Activated CD4-positive, alpha-beta T cell treated with anti-CD3 and anti-CD28 coated beads, Interleukin-2, amount 50 U/mL, for 1 hour (primary cell): ENCODE measurements at regions not wholly inside any gene's neighbourhood (a gene's known extent, or its start where the extent isn't known, plus 50 kb on each side); places are given as distances from the start of the nearest gene placed in this dataset.

Experiments used
- DNase-seq: peaks from one replicate; pipeline ENCODE4 v3.0.0-alpha.2; 2020

DNA sequence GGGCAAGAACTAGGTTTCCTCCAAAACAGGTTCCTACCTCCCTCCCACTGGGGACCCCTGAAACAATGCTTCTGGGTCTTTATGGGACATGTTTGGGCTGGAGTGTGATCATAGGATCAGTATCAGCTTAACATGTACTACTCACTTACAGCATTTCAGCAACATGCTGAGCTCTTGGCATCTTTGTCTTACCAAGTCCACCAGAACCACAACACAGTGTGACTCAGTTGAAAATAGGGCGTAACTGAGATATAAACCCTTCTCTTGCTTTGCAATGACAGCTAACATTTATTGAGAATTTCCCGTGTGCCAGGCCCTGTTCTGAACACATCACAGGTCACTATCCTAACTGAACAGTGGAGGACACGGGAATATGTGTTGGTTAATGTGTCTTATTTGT is 218.5 kb upstream of the LNX1 start:
- no peak for DNase-seq

- no peak for DNase-seq
These were observed 214.0 kb upstream of the LNX1 start for GRCh38 chr4:53805291-53805690.

- DNase-seq = no peak
These were observed 213.4 kb upstream of the LNX1 start for GRCh38 chr4:53804719-53805118.

DNA sequence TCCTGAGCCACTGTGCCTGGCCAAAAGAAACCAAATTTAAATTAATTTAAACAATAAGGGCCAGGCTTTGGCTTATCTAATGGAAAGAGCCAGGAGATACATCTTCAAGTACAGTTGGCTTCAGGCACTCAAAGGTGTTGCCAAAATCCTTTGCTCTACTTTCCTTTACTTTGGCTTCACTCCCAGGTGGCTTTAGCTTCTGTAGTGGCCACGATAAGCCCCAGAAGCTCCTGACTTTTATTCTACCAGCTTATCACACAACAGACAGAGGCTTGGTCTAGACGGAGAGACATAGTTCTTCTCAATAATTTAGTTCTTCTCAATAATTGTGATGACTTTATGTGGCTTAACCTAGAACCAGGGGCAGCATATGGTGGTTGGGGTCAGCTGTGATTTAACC is 211.2 kb upstream of the LNX1 start:
- no peak for DNase-seq

- no peak for DNase-seq
These were observed 210.1 kb upstream of the LNX1 start for GRCh38 chr4:53801373-53801772.

GRCh38 chr4:53800741-53801140 is 209.5 kb upstream of the LNX1 start:
- DNase-seq = no peak

GRCh38 chr4:53793096-53793495 is 201.8 kb upstream of the LNX1 start:
- no peak for DNase-seq

GRCh38 chr4:53790286-53790685 is 199.0 kb upstream of the LNX1 start:
- no peak for DNase-seq

- DNase-seq = no peak
These were observed 197.3 kb upstream of the LNX1 start for GRCh38 chr4:53788621-53789020.

GRCh38 chr4:53788011-53788410 is 196.7 kb upstream of the LNX1 start:
- DNase-seq = no peak

- DNase-seq = no peak
These were observed 195.3 kb upstream of the LNX1 start for GRCh38 chr4:53786632-53787031.

- DNase-seq = no peak
These were observed 194.7 kb upstream of the LNX1 start for GRCh38 chr4:53785996-53786395.

- DNase-seq = no peak
These were observed 192.8 kb upstream of the LNX1 start for GRCh38 chr4:53784112-53784511.

GRCh38 chr4:53783208-53783859 is 192.0 kb upstream of the LNX1 start:
- DNase-seq = no peak

GRCh38 chr4:53782458-53782845 is 191.2 kb upstream of the LNX1 start:
- DNase-seq = no peak

DNA sequence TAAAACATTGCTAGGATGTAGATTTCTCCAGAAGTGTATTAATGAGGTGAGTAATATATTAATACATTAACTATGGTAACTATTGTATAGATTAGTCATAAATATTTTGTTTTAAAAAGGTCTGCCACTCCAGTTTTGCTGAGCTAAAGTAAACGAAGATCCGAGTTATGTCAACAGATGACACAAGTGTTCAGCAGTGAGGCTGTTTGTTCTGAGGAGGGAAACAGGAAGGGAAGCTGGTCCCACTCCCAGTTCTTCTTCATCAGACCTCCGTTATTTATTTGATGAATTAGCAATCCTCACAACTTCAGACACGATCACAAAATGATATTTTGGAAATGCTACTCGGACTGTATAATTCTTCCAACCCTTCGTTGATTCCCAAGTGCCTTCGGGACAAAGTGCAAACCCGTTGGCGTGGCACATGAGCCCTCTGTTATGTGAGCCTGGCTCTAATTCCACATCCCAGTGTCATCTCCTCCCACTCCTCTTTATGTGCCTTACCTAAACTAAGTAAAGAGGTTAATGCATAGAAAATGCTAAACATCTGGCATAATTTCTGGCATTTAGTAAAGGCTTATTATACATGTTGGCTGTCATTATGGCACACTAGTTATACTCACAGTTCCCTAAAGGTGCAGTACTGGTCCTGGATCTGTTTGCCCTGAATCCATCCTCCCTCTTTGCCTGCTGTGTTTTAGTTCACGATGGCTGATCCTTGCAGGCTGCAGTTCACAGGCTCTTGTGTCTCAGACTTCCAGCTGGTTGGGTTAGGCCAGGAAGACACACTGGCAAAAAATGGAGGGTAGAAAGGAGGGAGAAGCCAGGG is 190.6 kb upstream of the LNX1 start:
- DNase-seq = no peak

GRCh38 chr4:53780736-53781400 is 189.6 kb upstream of the LNX1 start:
- no peak for DNase-seq

DNA sequence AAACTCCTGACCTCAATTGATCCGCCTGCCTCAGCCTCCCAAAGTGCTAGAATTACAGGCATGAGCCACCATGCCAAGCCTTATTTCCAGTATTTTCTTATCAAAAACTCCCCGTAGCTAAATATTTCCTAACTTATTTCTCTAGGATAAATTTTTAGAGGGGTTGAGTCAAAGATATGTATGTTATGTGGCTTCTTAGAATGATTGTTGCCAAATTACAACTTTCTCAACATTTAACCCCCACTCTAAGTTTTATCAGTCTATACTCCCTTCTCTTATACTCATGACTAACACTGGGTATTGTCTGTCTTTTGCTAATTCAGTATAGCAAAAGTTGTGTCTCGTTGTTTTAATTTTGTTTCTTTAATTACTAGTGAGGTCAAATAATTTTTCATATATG is 187.7 kb upstream of the LNX1 start:
- no peak for DNase-seq

DNA sequence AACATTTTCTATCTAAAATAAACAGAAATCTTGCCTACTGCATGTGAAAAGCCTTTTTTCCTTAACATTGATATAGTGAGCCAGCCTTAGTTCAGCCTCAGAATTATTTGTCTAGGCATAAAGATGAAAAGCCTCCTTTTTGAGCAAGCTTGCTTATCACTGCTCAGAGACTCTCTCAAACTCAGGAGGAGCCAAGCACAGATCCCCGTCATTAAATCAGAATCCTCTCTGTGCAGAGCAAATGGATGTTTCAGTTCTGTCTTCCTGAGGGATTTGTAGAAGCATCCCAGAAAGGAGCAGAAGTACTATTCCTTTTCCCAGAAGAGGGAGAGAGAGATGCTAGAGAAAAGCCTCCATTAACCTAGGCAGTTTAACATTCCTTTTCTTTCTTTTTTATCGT is 186.9 kb upstream of the LNX1 start:
- no peak for DNase-seq

- DNase-seq = no peak
These were observed 186.1 kb upstream of the LNX1 start for GRCh38 chr4:53777244-53777984.

GRCh38 chr4:53776141-53776540 is 184.9 kb upstream of the LNX1 start:
- DNase-seq = no peak

DNA sequence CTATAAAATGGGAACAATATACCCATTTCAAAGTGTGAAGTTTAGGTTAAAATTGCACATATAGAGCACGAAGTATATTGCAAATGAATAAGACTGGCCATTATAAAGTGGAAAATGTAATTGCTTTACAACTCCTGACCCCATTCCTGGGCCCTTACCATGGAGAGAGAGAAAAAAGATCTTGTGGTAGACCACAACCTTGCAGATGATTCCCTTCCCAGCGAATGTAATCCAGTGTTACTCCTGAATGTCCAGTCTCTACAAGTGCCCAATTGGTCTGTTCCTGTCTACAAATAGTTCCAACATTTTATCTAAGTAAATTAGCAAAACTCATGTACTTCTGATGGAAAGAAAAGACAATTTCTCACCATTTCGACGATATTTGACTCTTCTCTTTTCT is 184.1 kb upstream of the LNX1 start:
- no peak for DNase-seq

DNA sequence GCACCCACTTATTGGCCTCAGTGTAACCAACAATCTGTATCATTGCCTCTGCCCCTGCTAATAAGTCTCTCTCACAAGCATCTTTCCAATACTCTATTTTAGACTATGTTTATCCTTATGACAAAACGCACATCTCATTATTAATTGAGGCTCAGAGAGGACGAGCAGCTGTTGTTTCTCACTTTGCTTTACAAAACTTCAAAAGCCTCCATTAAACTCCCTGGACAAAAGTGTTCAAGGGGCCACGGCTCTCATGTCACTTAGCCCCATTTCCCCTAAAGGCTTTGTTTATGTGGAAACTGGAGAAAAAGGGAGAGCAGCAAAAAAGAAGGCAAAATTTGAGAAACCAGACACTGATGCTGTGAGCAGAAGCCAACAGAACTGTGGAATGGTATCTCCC is 180.0 kb upstream of the LNX1 start:
- no peak for DNase-seq
